Occipital lobe (tissue), 1 donor: ENCODE measurements at regions not wholly inside any gene's neighbourhood (a gene's known extent, or its start where the extent isn't known, plus 50 kb on each side); places are given as distances from the start of the nearest gene placed in this dataset.

Experiments
- DNase-seq: peaks from one replicate; lab custom pipeline; 2025; lab: John Stamatoyannopoulos, UW

GRCh38 chr3:106018929-106019550 is 150.2 kb upstream of the CBLB start:
- DNase-seq: no peak

- DNase-seq: no peak
Measured at GRCh38 chr3:106022913-106023312, 154.1 kb upstream of the CBLB start.

- no peak for DNase-seq
Measured at GRCh38 chr3:106025151-106025722, 156.4 kb upstream of the CBLB start.

GRCh38 chr3:106029954-106030626 is 161.3 kb upstream of the CBLB start:
- DNase-seq: no peak

- no peak for DNase-seq
Measured at GRCh38 chr3:106030627-106030963, 161.8 kb upstream of the CBLB start.

- DNase-seq: no peak
Measured at GRCh38 chr3:106032479-106032878, 163.7 kb upstream of the CBLB start.

GRCh38 chr3:106033654-106034053 is 164.8 kb upstream of the CBLB start:
- DNase-seq: no peak

GRCh38 chr3:106034313-106034712 is 165.5 kb upstream of the CBLB start:
- no peak for DNase-seq

GRCh38 chr3:106035619-106036018 is 166.8 kb upstream of the CBLB start:
- DNase-seq: no peak

- DNase-seq: no peak
Measured at GRCh38 chr3:106036696-106037095, 167.9 kb upstream of the CBLB start.

- DNase-seq: no peak
Measured at GRCh38 chr3:106047221-106047620, 178.4 kb upstream of the CBLB start.

- no peak for DNase-seq
Measured at GRCh38 chr3:106048946-106049481, 180.2 kb upstream of the CBLB start.

- DNase-seq: no peak
Measured at GRCh38 chr3:106049821-106050220, 181.0 kb upstream of the CBLB start.

- no peak for DNase-seq
Measured at GRCh38 chr3:106056931-106057330, 188.1 kb upstream of the CBLB start.

- DNase-seq: no peak
Measured at GRCh38 chr3:106058475-106058874, 189.7 kb upstream of the CBLB start.

GRCh38 chr3:106059953-106060517 is 191.2 kb upstream of the CBLB start:
- DNase-seq: no peak

GRCh38 chr3:106063909-106064308 is 195.1 kb upstream of the CBLB start:
- DNase-seq: no peak

- DNase-seq: no peak
Measured at GRCh38 chr3:106065831-106066230, 197.0 kb upstream of the CBLB start.

GRCh38 chr3:106067711-106068110 is 198.9 kb upstream of the CBLB start:
- DNase-seq: no peak

GRCh38 chr3:106068381-106068780 is 199.6 kb upstream of the CBLB start:
- no peak for DNase-seq

GRCh38 chr3:106068795-106069194 is 200.0 kb upstream of the CBLB start:
- DNase-seq: no peak

- no peak for DNase-seq
Measured at GRCh38 chr3:106070187-106070586, 201.4 kb upstream of the CBLB start.

GRCh38 chr3:106071306-106071705 is 202.5 kb upstream of the CBLB start:
- no peak for DNase-seq
